Subcutaneous abdominal adipose tissue (tissue), 5 donors: ENCODE measurements at regions not wholly inside any gene's neighbourhood (a gene's known extent, or its start where the extent isn't known, plus 50 kb on each side); places are given as distances from the start of the nearest gene placed in this dataset.

Experiments
- H3K27ac ChIP-seq: one replicate; pipeline ENCODE4 v1.7.0; 2013; ENCODE audit warnings: low read depth, mild to moderate bottlenecking, inconsistent platforms, low read length, moderate library complexity
- H3K27me3 ChIP-seq, 5 donors: one replicate each; pipeline ENCODE4 v1.7.0; 2013; ENCODE audit warnings: low read length in 5 of 5, inconsistent platforms in 1 of 5; ENCODE audit not compliant: control insufficient read depth in 5 of 5, insufficient read depth in 4 of 5
- H3K36me3 ChIP-seq, 5 donors: one replicate each; pipeline ENCODE4 v1.7.0; 2013; ENCODE audit warnings: low read length in 5 of 5; ENCODE audit not compliant: control insufficient read depth in 5 of 5, insufficient read depth in 5 of 5
- H3K4me1 ChIP-seq, 5 donors: one replicate each; pipeline ENCODE4 v1.7.0; 2013; ENCODE audit warnings: low read length in 5 of 5, mild to moderate bottlenecking in 3 of 5, moderate library complexity in 1 of 5; ENCODE audit not compliant: control insufficient read depth in 5 of 5, insufficient read depth in 5 of 5
- H3K4me3 ChIP-seq, 5 donors: one replicate each; pipeline ENCODE4 v1.7.0; 2013; ENCODE audit warnings: low read length in 5 of 5, low read depth in 1 of 5
- H3K9ac ChIP-seq, 5 donors: one replicate each; pipeline ENCODE4 v1.7.0; 2013; ENCODE audit warnings: low read length in 5 of 5, mild to moderate bottlenecking in 4 of 5, moderate library complexity in 3 of 5
- H3K9me3 ChIP-seq, 5 donors: one replicate each; pipeline ENCODE4 v1.7.0; 2013; ENCODE audit warnings: low read length in 5 of 5; ENCODE audit not compliant: control insufficient read depth in 5 of 5
- donor health status: healthy.
- donor health status: healthy.
- donor health status: healthy.
- donor health status: healthy.
- donor health status: healthy.

GRCh38 chr2:161033059-161033660 is 127.1 kb upstream of the TANK start:
- no peak overlapping the region for H3K4me3 ChIP-seq
- peaks cover 0 to 12% (median 0%) of the 10 kb centered on the region in 5 donors for H3K4me1 ChIP-seq
- no peak overlapping the region for H3K9ac ChIP-seq
- no peak overlapping the region for H3K27ac ChIP-seq
- H3K27me3 ChIP-seq: no peaks in the 10 kb centered on the region
- H3K36me3 ChIP-seq: no peaks in the 10 kb centered on the region
- no peaks in the 10 kb centered on the region for H3K9me3 ChIP-seq

- Histone ChIP-seq H3K9me3 (no peaks in the 10 kb centered on the region), H3K27ac (no peak overlapping the region), H3K4me1 (no peaks in the 10 kb centered on the region), H3K4me3 (no peak overlapping the region), H3K36me3 (no peaks in the 10 kb centered on the region), H3K9ac (no peak overlapping the region), H3K27me3 (no peaks in the 10 kb centered on the region)
Observed at GRCh38 chr2:161036926-161037325, 123.3 kb upstream of the TANK start.

GRCh38 chr2:161039071-161039470 is 121.2 kb upstream of the TANK start:
- no peak overlapping the region for H3K9ac ChIP-seq

GRCh38 chr2:161041356-161041755 is 118.9 kb upstream of the TANK start:
- Histone ChIP-seq H3K27ac (no peak overlapping the region), H3K9ac (no peak overlapping the region), H3K9me3 (no peaks in the 10 kb centered on the region), H3K4me3 (no peak overlapping the region), H3K36me3 (no peaks in the 10 kb centered on the region), H3K27me3 (no peaks in the 10 kb centered on the region), H3K4me1 (peaks cover 0 to 24% (median 16%) of the 10 kb centered on the region in 5 donors)

More at GRCh38 chr2:161039071-161039470, 121.2 kb upstream of the TANK start:
- no peaks in the 10 kb centered on the region for H3K36me3 ChIP-seq
- no peak overlapping the region for H3K4me3 ChIP-seq
- no peak overlapping the region for H3K27ac ChIP-seq
- no peaks in the 10 kb centered on the region for H3K27me3 ChIP-seq
- H3K4me1 ChIP-seq: peaks cover 0 to 9% (median 8%) of the 10 kb centered on the region in 5 donors
- no peaks in the 10 kb centered on the region for H3K9me3 ChIP-seq

GRCh38 chr2:161042990-161043625 is 117.1 kb upstream of the TANK start:
- Histone ChIP-seq H3K4me3 (no peak overlapping the region), H3K27me3 (no peaks in the 10 kb centered on the region), H3K9ac (no peak overlapping the region), H3K4me1 (peaks cover 0 to 30% (median 16%) of the 10 kb centered on the region in 5 donors), H3K9me3 (no peaks in the 10 kb centered on the region), H3K27ac (no peak overlapping the region), H3K36me3 (no peaks in the 10 kb centered on the region)

- H3K4me3 ChIP-seq: no peak overlapping the region
- no peaks in the 10 kb centered on the region for H3K36me3 ChIP-seq
Observed at GRCh38 chr2:161044095-161044865, 115.9 kb upstream of the TANK start.

GRCh38 chr2:161044921-161045320 is 115.3 kb upstream of the TANK start:
- Histone ChIP-seq H3K4me1 (peaks cover 0 to 30% (median 16%) of the 10 kb centered on the region in 5 donors), H3K9me3 (no peaks in the 10 kb centered on the region), H3K27me3 (no peaks in the 10 kb centered on the region), H3K27ac (peak overlapping the region; percentile 2), H3K36me3 (no peaks in the 10 kb centered on the region), H3K4me3 (no peak overlapping the region), H3K9ac (no peak overlapping the region)

More at GRCh38 chr2:161044095-161044865, 115.9 kb upstream of the TANK start:
- no peaks in the 10 kb centered on the region for H3K9me3 ChIP-seq
- H3K27ac ChIP-seq: peak overlapping the region; percentile 2
- no peaks in the 10 kb centered on the region for H3K27me3 ChIP-seq
- no peak overlapping the region for H3K9ac ChIP-seq
- peaks cover 0 to 30% (median 16%) of the 10 kb centered on the region in 5 donors for H3K4me1 ChIP-seq

GRCh38 chr2:161045726-161046125 is 114.5 kb upstream of the TANK start:
- Histone ChIP-seq H3K27ac (no peak overlapping the region), H3K27me3 (no peaks in the 10 kb centered on the region), H3K36me3 (no peaks in the 10 kb centered on the region), H3K9me3 (no peaks in the 10 kb centered on the region), H3K4me1 (peaks cover 0 to 30% (median 16%) of the 10 kb centered on the region in 5 donors), H3K9ac (no peak overlapping the region), H3K4me3 (no peak overlapping the region)

GRCh38 chr2:161046876-161047275 is 113.4 kb upstream of the TANK start:
- Histone ChIP-seq H3K4me3 (no peak overlapping the region), H3K27ac (no peak overlapping the region), H3K4me1 (peaks cover 0 to 30% (median 16%) of the 10 kb centered on the region in 5 donors), H3K9me3 (no peaks in the 10 kb centered on the region), H3K27me3 (no peaks in the 10 kb centered on the region), H3K9ac (no peak overlapping the region), H3K36me3 (no peaks in the 10 kb centered on the region)

GRCh38 chr2:161048317-161048716 is 111.9 kb upstream of the TANK start:
- no peaks in the 10 kb centered on the region for H3K9me3 ChIP-seq
- no peak overlapping the region for H3K4me3 ChIP-seq
- no peak overlapping the region for H3K27ac ChIP-seq
- H3K27me3 ChIP-seq: no peaks in the 10 kb centered on the region
- no peak overlapping the region for H3K9ac ChIP-seq
- H3K4me1 ChIP-seq: peaks cover 0 to 30% (median 16%) of the 10 kb centered on the region in 5 donors
- no peaks in the 10 kb centered on the region for H3K36me3 ChIP-seq
